ENCODE measurements at regions not wholly inside any gene's neighbourhood (a gene's known extent, or its start where the extent isn't known, plus 50 kb on each side); places are given as distances from the start of the nearest gene placed in this dataset.
"Not testable (repeated sequence)": the region's sequence is repeated elsewhere in the genome, so short reads cannot be mapped to it uniquely, and the experiment has no call there.

DNA sequence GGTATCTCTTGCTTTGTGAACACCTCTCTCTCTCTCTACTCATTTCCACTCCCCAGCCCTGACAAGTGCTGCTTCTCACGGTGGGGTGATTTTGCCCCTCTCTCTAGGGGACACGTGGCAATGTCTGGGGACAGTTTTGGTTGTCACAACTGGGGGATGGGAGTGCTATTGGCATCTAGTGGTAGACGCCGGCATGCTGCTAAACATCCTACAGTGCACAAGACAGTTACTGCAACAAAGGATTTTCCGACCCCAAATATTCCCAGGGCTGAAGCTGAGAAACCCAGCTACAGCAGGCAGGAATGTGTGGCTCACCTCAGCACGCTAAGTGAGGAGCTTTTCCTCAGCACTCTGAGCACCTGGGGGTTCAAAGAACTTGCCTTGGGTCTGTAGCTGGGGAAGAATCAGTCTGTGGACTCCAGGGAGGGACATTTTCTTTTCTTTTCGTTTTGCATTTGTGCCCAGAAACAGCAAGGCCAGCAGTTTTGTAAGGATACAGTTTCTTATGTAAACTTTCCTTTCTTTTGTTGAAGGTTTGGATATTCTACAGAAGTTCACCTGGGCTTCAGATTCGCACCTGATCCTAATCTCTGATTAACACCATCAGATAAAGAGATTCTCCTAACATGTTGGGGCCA, 246.9 kb upstream of the ZFP64 start:
- no peak for DNase-seq (ENCODE audit: low read depth in 2 of 2)

DNA sequence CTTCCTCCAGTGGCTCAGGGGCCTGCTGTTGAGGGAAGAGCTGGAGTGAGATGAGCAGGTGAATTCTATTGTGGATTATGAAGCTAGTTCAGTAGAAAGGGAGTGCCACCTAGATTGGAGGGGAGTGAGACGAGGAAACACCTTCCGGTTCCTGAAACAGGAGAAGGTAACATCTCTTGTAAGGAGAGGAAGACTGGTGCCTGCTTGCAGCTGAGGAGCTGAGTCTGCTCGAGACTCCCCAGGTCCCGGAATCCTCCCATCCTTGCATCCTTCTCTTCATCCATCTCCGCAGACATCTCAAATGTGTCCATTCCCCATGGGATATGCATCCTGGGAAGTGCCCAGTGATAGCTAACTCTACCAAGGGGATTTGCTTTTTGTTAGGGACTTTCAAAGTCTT, 242.9 kb upstream of the ZFP64 start:
- no peak for DNase-seq (ENCODE audit: low read depth in 2 of 2)

DNA sequence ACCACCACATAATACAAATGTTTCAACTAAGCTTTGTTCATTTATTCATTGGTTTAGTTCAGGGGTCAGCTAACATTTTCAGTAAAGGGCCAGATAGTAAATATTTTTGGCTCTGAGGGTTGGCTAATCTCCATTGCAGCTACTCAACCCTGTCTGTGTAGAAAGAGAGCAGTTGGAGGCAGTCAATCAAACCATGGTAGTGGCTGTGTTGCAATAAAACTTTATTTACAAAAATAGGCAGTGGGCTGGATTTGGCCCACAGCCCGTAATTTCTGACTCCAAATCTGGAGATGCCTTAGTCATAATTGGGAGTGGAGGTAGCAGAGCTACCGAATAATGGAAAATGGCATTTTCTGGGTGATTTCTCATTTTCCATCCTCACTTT, 242.5 kb upstream of the ZFP64 start:
- no peak for DNase-seq (ENCODE audit: low read depth in 2 of 2)

DNA sequence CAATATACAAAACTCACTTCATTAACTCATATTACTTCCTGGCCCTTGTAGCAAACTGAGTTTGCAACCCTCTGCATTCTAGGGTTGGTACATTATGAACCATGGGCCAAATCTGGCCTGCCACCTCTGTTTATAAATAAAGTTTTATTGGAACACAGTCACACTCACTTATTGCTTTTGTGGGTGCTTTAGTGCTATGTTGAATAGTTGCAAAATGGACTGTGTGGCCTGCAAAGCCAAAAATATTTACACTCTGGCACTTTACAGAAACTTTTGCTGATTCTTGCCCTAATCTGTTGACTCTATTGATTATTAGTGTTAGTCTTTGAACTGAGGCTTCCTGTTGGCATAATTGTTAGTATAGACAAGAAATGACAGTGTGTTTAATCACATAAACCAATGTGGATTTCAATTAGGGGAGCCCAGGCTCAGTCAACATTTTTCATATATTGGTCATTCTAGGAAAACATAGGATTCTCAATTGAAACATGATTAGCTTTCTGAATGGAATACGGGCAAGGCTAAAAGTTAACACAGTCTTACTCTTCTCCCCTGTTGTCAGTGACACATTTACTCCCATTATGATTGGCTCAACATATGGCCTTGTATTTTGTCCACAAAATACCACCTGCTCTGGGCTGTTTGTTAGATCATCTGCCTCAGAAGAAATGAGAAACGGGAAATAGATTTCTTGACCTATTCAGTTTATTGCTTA, 241.9 kb upstream of the ZFP64 start:
- DNase-seq (ENCODE audit: low read depth in 2 of 2) = no peak

DNA sequence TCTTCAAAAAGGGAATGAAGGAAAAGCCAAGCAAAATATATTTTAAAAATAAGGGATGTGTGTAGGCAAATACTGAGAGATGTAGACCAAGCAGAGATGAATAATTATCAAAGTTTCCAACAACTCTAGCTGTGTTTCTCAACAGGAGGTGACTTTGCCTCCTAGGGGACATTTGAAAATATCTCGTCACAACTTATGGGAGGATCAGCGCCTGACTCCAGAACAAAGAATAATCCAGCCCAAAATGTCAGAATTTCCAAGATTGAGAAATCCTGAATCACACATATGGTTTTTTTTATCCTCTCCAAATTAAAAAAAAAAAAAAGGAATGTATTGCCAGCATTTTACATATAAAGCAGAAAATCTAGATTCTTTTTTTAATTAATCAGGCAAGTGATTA, 241.2 kb upstream of the ZFP64 start:
- DNase-seq (ENCODE audit: low read depth in 2 of 2) = no peak

DNA sequence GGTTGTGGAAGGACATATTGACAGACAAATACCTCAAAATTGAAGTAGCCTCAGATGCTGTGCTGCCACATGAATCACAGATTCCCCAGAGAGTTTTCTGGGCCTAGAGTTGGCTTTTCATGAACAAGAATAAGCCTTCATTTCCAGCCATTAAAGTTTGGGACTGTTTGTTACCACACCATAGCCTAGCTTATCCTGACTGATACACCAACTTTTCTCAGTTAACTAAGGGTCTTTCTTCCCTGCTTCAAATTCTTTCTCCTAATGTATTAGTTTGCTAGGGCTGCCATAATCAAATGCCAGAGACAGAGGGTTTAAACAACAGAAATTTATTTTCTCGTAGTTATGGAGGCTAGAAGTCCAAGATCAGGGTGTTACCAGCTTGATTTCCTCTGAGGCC, 237.4 kb upstream of the ZFP64 start:
- DNase-seq (ENCODE audit: low read depth in 2 of 2) = no peak

DNA sequence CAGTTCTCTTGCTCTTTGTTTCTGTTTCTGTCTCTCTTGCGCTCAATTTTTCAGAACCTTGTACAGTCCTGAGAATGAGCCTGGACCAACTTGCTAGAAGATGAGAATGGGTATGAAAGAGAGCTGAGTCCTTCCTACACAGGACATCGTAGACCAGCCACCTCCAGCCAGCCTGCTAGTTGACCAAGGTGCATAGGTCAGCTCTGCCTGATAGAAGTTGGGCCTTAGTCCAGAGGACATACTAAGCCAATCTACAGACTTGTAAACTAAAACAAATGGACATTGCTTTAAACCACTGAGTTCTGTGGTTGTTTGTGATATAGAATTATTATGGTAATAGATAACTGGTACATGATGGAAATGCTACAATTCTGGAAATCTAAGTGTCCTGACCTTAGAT, 236.4 kb upstream of the ZFP64 start:
- DNase-seq (ENCODE audit: low read depth in 2 of 2) = no peak

DNA sequence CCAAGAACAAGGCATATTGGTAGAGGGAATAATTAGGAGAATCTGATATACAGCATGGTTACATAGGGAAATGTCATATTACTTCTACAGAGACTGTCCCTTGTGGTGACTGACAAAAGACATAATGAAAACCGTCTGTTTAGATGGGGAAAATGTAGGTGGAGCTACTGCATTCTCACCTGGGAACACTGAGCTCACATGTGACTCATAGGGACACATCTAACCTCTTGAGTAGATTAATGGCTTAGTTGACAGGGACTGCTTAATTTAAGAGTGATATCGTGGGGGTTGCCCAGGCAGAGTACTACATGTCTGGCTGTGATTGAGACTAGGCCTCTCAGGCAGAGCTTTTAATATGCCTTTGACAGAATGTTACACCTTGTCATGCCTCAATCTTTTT, 235.3 kb upstream of the ZFP64 start:
- DNase-seq (ENCODE audit: low read depth in 2 of 2) = no peak

DNA sequence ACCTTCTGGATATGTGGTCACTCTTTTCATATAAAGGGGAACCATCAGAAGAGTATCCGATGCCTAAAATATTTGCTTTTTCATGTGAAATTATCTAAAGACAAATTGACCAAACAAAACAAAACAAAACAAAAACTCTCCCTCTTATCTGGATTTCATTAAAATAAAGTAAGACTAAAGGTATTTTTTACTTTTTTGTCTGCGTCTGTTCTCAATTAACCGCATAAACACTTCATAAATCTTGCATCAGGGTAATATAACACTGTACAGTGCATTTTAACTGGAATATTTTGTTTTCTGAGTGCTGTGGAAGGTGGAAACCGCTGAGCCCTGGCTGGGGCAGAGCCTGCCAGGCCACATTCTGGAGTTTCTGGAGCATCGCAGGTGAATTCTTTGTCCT, 234.1 kb upstream of the ZFP64 start:
- DNase-seq (ENCODE audit: low read depth in 2 of 2) = no peak

DNA sequence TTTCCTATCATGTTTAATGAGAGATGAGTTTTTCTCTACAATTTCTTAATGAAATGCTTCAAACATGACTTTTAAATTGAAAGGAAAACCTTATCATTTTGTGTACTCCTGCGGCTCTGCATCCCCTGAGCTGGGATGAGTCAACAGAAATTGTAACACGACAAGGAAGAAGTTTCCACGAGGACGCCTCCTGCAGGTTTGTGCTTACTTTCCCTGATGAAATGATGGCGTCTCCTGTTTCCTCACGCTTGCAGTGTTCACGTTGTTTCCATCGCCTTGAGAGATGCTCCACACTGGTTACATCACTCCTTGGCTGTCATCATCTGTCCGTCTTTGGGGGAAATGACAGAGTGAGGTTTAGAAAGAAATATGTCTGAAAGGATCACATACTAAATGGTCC, 233.7 kb upstream of the ZFP64 start:
- DNase-seq (ENCODE audit: low read depth in 2 of 2) = no peak

DNA sequence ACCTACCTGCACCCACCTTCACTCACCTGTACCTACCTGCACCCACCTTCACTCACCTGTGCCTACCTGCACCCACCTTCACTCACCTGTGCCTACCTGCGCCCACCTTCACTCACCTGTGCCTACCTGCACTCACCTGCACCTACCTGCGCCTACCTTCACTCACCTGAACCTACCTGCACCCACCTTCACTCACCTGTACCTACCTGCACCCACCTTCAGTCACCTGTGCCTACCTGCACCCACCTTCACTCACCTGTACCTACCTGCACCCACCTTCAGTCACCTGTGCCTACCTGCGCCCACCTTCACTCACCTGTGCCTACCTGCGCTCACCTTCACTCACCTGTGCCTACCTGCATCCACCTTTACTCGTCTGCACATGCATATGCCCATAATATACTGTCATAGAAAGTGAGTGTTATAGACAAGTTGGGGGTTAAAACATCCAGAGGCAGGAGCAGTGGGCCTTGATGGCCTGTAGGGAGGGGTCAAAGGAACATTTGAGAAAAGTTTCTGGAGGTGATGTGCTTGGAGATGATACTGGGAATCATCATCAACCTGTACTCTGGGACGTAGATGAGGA, 232.9 kb upstream of the ZFP64 start:
- not testable (repeated sequence) for DNase-seq (ENCODE audit: low read depth in 2 of 2)

DNA sequence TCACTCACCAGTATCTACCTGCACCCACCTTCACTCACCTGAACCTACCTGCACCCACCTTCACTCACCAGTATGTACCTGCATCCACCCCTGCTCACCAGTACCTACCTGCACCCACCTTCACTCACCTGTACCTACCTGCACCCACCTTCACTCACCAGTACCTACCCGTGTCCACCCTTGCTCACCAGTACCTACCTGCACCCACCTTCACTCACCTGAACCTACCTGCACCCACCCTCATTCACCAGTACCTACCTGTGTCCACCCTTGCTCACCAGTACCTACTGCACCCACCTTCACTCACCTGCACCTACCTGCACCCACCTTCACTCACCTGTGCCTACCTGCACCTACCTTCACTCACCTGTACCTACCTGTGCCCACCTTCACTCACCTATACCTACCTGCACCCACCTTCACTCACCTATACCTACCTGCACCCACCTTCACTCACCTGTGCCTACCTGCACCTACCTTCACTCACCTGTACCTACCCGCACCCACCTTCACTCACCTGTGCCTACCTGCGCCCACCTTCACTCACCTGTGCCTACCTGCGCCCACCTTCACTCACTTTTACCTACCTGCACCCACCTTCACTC, 232.1 kb upstream of the ZFP64 start:
- DNase-seq (ENCODE audit: low read depth in 2 of 2) = not testable (repeated sequence)

DNA sequence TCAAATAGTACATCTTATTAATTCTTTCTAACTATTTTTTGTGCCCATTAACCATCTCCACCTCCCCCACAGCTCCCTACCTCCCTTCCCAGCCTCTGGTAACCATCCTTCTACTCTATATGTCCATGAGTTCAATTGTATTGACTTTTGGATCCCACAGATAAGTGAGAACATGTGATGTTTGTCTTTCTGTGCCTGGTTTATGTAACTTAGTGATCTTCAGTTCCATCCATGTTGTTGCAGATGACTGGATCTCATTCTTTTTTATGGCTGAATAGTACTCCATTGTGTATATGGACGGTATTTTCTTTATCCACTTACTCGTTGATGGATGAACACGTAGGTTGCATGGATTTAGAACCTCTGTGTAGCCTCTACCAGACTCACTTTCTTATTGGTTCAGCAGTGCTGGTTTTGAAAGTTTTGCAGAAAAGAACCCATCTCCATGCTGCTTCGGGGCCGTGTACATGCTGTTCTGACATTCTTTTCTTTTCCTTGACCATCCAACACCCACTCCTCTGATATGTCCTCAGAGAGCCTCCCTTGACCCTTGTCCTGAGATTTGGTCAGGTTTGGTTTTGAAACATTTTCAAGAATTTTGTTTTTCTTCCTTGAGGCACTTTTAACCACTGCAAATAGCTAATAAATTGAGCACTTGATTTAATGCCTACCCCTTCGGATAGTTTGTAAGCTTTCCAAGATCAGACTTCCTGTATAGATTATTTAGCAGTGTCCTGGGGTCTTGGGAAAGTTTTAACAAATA, 231.2 kb upstream of the ZFP64 start:
- no peak for DNase-seq (ENCODE audit: low read depth in 2 of 2)

DNA sequence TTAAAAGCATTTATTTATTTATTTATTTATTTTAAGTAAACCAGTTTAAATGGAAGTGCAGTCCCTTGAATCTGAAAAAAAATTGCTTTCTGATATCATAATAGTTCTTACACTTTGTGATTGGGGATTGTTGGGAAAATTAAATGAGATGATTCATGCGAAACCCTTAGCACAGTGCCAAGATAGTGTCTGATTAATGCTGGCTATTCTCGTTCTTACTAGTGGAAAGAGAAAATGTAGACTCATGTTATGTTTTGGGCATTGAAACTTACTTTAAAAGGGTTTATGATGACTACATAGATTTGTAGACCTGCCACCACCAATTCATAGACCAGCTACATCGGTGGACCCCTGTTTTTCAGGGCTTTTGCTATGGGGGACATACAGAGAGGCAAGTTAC, 229.2 kb upstream of the ZFP64 start:
- no peak for DNase-seq (ENCODE audit: low read depth in 2 of 2)

DNA sequence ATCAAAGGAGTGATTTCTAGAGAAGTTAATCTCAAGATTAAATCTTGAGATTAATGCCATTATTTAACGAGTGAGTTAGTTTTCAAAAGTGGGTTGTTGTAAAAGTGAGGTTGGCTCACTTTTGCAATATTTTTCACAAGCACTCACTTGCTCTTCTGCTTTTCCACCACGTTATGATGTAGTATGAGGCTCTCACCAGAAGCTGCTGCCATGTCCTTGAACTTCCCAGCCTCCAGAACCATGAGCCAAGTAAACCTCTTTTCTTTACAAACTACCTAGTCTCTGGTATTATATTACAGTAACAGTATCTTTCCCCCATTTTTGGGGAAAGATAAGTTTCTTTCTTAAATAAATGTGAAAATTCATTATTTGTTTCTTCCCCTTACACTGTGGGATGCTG, 227.6 kb upstream of the ZFP64 start:
- no peak for DNase-seq (ENCODE audit: low read depth in 2 of 2)

DNA sequence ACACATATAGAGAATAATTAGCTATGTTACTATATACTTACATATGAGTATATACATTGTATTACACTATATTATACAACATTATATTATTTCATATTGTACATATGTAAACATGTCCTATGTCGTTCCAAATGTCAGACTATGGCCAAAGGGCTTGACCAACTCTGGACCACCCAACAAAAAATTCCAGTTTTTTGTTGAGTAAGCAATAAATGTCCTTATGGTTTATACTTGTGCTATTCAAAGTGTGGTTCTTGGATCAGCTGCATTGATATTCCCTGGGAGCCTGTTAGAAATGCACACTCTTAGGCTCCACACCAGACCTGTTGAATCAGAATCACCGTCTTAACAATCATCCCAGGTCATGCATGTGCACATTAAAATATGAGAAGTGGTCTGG, 225.4 kb upstream of the ZFP64 start:
- DNase-seq (ENCODE audit: low read depth in 2 of 2) = no peak

DNA sequence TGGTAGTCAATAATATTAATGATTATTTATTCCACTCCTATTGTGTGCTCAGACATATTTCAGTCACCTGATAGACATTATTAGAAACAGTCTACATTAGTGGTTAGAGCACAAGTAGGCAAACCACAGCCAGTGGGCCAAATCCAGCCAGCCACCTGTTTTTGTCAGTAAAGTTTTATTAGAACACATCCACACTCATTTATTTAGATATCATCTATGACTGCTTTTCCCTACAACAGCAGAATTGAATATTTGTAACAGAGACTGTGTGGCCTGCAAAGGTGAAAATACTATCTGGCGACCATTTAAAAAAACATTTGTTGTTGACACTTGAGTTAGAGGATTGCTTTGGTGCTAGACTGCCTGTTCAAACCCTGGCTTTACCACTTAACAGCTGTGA, 220.0 kb upstream of the ZFP64 start:
- no peak for DNase-seq (ENCODE audit: low read depth in 2 of 2)

DNA sequence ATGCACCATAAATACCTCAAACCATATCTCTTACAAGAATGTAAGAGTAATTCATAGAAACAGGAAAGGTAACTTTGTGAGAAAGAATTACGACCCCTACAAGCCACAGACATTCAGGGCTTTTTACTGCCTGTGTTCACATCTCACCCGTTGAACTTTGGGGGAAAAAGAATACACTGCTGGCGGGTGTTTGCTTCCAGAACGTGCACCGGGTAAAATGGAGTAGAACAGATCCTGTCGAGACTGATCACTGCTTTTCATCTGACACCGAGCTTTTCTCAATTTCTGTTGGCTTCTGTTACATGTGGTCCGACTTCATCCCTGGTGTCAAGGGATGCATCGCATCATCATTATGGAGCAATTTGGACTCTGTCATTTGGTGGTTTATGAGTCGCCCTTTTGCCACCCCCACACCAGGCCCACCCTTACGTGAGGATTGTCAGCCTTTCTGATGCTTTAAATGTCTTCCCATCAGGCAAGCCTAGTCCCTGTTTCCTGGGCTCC, 219.2 kb upstream of the ZFP64 start:
- DNase-seq (ENCODE audit: low read depth in 2 of 2) = no peak

DNA sequence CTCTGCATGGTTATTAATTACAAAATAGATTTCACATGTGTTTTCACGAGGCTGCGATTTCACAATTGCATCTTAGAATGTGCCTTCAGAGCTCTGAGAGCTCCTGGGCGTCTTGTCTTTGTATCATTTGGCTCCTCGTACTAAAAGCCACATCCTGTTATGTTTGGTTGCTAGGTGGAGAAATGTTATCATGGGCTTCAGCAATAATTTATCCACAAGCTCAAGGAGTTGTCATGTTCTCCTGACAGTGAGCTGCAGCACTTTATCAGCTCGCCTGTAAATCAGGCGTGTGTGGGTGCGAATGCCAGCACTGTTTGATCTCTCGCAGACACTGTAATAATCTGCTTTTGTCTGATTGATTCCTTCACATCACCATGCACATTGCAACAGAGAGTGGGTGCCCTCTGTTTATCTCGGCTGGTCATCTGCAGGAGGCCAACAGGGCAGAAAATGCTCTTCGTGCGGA, 218.6 kb upstream of the ZFP64 start:
- no peak for DNase-seq (ENCODE audit: low read depth in 2 of 2)

DNA sequence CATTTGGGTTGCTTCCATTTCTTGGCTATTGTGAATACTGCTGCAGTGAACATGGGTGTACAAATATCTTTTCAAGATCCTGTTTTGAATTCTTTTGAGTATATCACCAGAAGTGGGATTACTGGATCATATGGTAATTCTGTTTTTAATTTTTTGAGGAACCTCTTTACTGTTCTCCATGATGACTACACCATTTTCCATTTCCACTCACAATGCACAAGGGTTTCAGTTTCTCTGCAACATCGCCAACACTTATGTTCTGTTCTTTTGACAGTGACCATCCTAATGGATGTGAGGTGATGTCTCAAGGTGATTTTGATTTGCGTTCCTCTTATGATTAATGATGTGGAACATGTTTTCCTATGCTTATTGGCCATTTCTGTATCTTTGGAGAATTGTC, 214.4 kb upstream of the ZFP64 start:
- DNase-seq (ENCODE audit: low read depth in 2 of 2) = no peak

DNA sequence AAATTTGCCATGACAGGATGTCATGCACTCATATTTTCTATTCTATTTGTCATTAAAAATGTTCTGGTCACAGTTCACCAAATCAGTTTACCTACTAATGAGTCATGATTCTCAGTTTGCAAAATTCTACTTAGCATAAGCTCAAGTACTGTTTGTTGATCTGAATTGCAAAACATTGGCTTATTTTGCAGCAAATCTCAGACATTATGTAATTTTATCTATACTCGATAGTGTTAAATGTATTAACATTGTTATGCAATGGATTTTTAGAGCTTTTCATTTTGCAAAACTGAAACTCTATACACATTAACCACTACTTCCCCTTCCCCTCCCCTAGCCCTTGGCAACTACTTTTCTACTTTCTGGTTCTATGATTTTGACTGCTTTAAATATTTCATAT, 213.8 kb upstream of the ZFP64 start:
- DNase-seq (ENCODE audit: low read depth in 2 of 2) = no peak

DNA sequence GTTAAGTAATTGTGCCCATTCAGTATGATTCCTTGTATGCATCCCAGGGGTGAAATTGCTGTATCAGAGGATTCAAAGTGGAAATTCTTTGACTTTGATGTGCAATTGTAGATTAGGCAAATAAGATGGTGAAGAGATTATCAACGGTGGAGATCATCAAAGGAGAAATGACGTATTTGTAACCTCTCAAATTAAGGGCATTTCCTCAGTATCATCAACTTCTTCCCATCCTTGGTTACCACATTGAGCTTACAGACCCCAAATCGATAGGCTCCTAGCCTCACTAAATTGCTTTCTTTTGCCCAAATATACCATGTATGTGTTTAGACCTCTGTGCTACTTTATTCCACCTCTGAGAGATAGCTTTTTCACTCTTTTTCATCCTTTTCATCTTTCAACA, 213.1 kb upstream of the ZFP64 start:
- DNase-seq (ENCODE audit: low read depth in 2 of 2) = no peak

All from dermis microvascular lymphatic vessel endothelial cell (primary cell).